NB4 (cell line): ENCODE measurements at regions not wholly inside any gene's neighbourhood (a gene's known extent, or its start where the extent isn't known, plus 50 kb on each side); places are given as distances from the start of the nearest gene placed in this dataset.

Experiments used
- DNase-seq: peaks from one replicate; pipeline ENCODE4 v3.0.0; 2010; ENCODE audit warnings: low read depth
- H3K4me3 ChIP-seq: one replicate; pipeline ENCODE4 v1.5.1; 2011; ENCODE audit warnings: mild to moderate bottlenecking, low read depth, low read length, moderate library complexity
- CTCF ChIP-seq: IDR thresholded peaks from one replicate; pipeline ENCODE4 v1.5.1; 2012; ENCODE audit warnings: low read depth, low read length
- MAX ChIP-seq: IDR thresholded peaks from 2 replicates; pipeline ENCODE4 v1.6.1; 2011; ENCODE audit warnings: low read depth, low read length
- MYC ChIP-seq: IDR thresholded peaks from 2 replicates; pipeline ENCODE4 v1.6.1; 2011; ENCODE audit warnings: low read depth, low read length
- POLR2A ChIP-seq: IDR thresholded peaks from 2 replicates; pipeline ENCODE4 v1.6.1; 2011; ENCODE audit warnings: mild to moderate bottlenecking; ENCODE audit not compliant: insufficient read length; ENCODE audit errors: extremely low read depth

DNA sequence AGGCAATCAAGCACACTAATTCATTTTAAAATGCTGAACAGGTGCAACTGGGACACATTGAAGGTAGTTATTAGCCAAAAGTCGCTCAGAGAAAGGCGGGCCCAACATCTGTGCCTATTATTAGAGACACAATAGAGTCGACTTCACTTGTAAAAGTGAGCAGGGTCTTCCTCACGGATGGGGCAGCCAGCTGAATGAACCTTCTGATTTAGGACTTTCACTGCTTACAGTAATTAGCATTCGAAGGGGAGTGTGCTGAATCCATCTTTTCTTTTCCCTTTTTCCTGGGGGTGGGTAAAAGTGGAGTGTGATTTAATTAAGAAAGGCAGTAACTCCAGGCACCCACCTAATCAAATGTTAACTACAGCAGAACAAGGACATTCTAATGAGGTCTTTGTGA lies 677.7 kb downstream of the DCDC2C start:
- TF ChIP-seq CTCF (no peak), MYC (no peak), MAX (no peak), POLR2A (no peak)
- DNase-seq, result no peak
- H3K4me3 ChIP-seq, result no peak overlapping the region

- no peak for TF ChIP-seq CTCF
- DNase-seq, result no peak
- no peak overlapping the region for H3K4me3 ChIP-seq
These were observed 678.4 kb downstream of the DCDC2C start for GRCh38 chr2:4381773-4382172.

DNA sequence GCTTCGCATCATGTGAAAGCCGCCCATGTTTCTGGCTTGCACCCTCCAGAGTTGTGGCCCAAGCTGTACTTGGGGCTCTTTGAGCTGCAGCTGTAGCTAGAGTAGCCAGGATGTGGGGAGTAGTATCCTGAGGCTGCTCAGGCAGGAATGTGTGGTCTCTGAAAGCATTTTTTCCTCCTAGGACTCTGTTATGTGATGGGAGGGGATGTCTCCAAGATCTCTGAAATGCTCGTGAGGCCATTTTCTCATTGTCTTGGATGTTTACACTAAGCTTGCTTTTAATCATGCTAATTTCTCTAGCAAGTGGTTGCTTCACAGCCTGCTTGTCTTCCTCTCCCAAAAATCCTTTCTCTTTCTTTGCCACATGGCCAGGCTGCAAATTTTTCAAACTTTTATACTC lies 687.6 kb downstream of the DCDC2C start:
- no peak overlapping the region for H3K4me3 ChIP-seq
- TF ChIP-seq CTCF (no peak), MYC (no peak), MAX (no peak), POLR2A (no peak)
- no peak for DNase-seq

DNA sequence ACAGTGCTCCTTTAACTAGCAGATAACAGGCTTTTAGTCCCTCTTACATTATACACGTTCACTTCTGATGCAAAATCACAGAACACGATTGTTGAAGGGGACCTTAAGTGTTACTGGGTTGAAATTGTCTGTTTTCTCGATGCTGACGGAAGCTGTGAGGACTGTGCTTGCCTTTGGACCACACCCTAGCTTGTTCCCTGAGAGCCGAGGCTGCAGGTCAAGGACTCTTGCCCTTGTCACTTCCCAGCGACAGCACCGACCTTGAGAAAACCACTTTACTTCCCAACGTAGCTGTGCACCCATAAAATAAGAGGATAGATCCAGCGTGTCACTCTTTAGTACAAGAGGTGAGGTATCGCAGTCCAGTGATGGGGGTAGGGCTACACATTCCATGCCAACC lies 701.0 kb downstream of the DCDC2C start:
- no peak for DNase-seq
- H3K4me3 ChIP-seq, result no peak overlapping the region
- TF ChIP-seq CTCF, result no peak
- TF ChIP-seq POLR2A, result no peak
- TF ChIP-seq MYC, result no peak
- no peak for TF ChIP-seq MAX

DNA sequence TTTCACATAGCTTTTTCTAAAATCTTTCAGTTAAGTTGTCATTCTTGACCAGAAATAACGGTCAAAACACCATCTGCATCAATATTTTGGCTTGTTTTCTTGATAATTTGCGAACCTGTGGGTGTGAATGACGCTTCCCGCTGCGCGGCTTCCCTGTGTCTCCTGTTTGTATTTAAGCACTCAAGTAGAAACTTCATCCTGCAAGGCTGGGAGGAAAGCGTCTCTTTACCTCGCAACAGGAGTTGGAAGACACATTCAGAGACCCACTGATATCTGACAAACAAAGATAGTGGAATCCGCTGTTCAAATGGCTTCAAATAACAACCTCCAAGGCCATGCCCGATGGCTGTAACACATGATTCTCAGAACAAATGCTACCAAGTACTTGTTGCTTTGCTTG lies 704.9 kb downstream of the DCDC2C start:
- no peak overlapping the region for H3K4me3 ChIP-seq
- DNase-seq, result no peak
- TF ChIP-seq MAX (no peak), CTCF (no peak), POLR2A (no peak), MYC (no peak)

- no peak for DNase-seq
- no peak overlapping the region for H3K4me3 ChIP-seq
- TF ChIP-seq CTCF (no peak), MAX (no peak), POLR2A (no peak), MYC (no peak)
These were observed 709.3 kb downstream of the DCDC2C start for GRCh38 chr2:4412637-4413187.
